GM18511 (cell line): ENCODE measurements at regions not wholly inside any gene's neighbourhood (a gene's known extent, or its start where the extent isn't known, plus 50 kb on each side); places are given as distances from the start of the nearest gene placed in this dataset.

Source experiments
- ATAC-seq: cut with Tn5 transposase; IDR thresholded peaks from one replicate; pipeline ENCODE4 v1.9.1; 2021; ENCODE audit warnings: mild to moderate bottlenecking, moderate library complexity; ENCODE audit not compliant: unreplicated experiment

DNA sequence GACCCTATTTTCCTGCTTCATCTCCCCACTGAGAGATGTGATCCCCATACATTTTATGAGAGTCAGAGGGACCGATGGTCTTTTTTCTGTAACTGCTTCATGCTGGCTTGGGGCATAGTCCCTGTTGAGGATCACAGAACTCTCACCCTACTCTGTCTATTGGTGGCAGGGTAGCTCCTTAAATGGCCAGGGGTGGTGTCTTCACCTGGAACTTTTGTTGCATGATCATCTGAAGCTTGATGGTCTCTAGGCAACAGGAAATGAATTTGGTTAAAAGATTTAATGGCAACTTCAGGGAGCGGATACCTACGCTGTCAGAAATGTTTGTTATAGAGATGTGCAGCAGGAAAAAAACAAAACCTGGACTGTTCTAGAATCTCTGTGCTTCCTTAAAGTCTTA, 87.0 kb upstream of the GLIS3 start:
- ATAC-seq = peak; percentile 53

DNA sequence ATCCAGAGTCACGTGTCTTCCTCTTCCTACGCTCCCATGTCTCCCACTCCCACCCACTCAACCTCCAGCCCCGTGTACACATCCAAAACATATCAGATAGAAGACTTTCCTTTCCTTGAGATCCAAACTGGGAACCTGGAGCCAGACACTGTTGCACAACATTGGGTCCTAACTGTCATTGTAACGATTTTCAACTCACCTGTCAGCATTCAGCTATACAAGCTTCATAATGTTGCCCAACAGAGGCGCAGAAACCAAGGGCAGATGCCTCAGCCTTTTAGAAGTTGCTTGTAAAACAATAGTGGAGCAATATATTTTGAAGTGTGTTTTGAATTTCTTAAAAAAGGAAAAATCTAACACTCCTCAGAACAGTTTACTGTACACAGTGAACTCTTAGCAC, 84.9 kb upstream of the GLIS3 start:
- no peak for ATAC-seq

DNA sequence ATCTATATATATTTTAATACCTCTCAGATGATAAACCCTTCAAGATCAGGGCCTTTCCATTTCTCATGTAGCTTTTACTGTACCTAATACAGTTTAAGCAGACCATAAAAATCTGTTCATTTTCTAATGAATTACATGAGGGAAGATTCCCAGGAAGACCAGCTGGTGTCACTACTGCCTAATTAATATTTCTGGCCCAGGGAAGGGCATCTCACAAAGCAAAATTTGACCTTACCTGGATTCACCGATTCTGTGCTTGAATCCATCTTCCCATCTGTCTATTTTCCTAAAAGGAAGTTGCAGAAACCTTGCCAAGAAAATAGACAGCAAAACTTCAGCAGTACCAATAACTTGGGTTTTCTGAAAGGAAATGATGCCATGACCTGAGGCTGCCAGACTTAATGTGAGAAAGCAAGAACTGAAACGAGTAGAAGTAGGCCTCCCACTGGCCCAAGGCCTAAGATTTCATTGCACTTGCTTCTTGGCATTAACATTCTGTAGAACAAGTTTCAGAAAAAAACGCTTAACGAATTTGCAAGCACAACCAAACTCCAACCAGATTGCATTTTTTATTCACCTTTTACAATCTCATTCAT, 83.0 kb upstream of the GLIS3 start:
- ATAC-seq = peak; percentile 68

DNA sequence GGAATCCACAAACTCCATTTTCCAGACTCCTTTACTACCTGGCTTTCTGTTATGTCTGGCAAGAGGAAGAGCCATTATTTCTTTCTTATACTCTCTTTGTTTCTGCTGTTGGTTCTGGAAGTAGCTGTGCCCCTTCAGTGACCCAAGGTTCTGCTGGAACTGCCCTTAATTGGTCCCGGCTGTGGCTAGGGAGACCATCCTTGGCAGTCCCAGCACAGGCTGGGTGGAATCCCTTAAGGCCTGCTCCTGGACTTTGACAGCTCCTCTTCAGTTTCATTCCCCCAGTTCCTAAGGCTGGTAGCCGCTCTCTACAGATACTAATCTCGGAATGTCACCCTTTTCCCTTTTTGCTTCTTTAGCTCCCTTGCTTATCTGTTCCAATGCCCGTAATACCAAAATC, 81.9 kb upstream of the GLIS3 start:
- ATAC-seq = no peak

DNA sequence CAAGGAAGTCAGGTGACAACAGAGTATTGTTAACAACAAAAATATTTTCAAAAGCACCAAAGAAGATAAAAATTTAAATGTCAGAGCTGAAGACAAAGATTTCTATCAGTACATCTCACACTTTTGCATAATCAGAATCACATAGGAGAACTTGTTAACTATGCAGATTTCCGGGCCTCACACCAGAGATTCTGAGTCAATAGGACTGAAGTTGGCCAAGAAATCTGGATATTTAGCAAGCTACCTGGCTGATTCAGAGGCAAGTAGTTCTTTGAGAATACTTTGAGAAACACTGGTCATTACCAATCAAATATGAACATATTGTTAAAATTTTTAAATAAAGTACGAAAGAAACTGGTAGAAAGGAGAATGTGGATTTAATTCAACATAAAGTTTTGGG, 80.5 kb upstream of the GLIS3 start:
- no peak for ATAC-seq

DNA sequence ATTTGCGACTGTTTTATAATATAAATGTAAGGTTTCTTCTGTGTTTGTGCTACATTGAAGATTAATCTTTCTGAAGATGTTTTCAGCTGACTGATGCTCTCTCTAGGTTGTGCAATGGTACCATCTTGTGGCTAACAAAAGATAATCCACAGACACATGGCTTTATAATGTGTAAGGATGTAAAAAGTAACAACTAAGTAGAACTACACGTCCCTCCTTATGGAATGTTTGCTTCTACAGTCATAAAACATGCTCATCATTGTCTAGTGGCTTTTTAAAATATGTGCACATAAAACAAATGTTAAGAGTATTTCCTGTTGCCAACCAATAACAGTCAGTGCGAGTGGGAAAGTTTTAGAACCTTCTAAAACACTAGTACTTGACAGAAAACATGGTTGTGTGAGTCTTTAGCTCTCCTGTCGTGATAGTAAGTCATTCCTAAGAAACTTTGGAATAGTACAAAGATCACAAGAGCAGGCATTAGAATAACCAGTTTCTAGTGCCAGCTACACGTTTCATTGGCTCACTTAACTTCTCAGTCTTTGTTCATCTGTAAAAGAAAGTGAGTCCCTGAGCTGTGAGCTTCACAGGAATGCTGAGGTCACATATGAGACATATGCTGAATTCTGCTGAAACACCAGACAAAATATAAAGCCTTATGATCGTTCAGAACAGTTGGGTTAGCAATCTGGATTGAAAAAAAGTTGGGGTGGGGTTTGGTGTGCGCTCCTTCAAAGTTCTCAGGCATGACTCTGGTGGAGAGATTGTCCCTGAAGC, 75.7 kb upstream of the GLIS3 start:
- ATAC-seq = no peak

DNA sequence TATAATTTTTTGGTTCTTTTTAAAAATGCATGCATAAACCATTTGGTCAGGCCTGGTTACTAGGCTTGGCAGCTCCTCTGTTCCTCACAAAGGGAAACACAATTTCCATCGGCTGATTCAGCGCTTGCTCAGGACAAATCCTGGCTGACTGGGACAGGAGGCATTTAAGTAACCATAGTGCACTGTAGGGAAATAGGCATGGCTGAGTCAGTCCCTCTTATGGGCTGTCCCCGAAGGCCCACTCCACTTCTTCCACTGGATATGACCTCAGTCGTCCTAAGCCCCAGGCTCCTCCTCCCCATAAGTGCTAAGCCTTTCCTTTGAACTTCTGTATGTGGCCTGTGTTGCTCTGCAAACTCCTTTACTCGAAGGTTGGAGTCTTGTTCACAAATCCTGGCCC, 71.2 kb upstream of the GLIS3 start:
- no peak for ATAC-seq

DNA sequence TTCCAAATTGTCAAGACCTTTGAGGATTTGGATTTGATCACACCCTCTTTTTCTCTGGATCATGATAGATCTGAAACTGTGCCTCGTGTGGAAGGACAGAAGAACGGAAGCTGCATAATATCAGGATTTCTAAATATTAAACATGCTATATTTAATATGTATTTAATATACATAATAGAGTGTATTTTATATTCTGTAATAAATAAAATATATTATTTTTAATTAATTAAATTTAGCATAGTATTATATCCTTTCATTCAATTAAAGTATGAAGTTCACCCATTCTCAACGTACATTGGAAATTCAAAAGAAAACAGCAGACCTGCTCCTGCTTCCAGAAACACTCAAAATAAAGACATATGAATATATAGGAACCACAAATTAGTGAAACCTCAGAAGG, 70.6 kb upstream of the GLIS3 start:
- no peak for ATAC-seq

DNA sequence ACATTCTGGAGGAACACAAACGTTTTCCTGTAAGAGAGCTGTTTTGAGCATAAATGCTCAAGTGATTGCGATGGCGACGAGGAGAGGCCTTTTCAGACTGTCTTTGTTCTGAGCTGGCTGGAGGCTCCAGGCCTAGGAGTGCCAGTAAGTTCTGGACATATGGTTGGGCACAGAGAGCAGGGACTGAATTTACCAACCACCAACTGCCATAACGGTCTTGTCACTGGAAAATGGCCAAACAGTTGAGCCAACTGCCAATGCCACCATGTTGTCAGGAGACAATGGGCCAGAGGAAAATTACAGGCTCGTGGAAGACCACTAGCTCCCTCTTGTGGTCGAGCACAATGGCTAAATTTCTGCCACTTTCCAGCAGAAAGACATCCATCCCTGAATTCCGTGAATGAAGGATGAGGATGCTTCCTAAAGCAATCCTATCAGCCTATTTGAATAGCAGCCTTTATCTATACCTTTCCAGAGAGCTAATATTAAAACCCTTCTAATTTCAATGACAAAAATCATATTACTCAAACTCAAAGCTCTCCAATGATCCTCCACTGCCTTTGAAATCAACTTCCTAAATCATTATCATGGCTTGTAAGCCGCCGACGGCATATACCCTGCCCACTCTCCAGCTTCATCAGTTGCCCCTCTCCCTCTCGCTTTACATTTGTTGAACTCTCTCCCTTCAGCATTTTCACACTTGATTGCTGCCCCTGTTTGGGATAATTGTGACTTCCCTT, 66.9 kb upstream of the GLIS3 start:
- no peak for ATAC-seq

DNA sequence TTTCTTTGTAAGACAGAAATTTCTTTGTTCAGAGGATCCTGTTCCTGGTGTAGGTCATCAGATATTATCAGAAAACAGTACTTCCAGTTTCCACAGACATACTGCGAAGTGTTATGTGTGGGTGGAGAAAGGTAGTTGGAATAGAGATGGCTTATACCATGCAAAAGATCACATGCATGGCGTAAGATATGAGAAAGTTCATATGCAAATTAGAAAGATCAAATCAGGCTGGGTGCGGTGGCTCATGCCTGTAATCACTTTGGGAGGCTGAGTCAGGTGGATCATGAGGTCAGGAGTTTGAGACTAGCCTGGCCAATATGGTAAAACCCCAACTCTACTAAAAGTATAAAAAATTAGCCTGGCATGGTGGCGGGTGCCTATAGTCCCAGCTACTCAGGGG, 65.2 kb upstream of the GLIS3 start:
- no peak for ATAC-seq

DNA sequence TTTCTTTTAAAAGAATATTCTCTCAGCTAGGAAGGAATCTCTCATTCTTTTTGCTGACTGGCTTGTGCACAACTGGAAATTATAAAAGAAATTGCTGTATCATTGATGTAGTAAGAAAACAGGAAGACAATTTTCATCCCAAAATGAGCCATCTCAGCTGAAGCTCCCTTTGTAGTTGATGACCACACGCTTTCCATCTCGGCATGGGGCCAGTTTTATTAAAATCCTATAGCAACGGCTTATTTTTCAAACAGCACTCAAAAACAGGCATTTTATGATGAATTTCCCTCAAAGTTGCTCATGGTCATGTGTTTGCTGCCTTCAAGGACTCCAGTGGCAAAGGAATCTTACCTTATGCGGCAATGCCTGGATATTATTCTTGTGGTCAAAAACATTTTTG, 62.4 kb upstream of the GLIS3 start:
- ATAC-seq = no peak

DNA sequence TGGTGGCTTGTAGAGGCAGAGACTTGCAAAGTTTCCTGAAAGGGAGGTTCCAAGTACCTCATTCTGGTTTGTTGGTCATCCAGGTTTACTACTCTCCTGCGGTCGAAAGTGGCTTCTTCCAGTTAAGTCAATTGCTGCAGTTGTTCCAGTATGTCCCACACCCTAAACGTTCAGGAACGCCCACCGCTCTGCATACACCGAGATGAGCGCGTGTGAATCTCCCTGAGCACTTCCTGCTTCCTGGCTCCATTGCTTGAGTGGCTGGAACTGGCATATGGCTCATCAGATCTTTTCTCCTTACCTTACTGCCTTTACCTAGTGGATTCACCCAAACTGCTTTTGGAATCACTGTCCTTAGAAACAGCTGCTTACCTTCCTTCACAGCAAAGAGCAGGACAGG, 59.1 kb upstream of the GLIS3 start:
- no peak for ATAC-seq

DNA sequence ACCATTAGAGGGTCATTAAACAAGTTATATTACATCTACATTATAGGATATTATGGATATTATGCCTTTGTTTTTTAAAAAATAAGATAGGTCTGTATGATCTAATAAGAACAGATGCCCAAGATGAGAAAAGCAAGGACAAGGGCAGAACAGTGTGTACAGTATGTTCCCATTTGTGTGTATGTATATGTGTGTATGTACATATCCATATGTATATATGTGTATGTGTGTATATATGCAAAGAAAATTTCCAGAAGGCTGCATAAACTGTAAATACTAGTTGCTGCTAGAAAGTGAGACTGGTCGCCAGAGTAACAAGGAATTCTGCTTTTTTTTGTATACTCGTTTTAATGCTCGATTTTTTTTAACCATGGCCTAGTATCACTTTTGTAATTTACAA, 58.1 kb upstream of the GLIS3 start:
- no peak for ATAC-seq

DNA sequence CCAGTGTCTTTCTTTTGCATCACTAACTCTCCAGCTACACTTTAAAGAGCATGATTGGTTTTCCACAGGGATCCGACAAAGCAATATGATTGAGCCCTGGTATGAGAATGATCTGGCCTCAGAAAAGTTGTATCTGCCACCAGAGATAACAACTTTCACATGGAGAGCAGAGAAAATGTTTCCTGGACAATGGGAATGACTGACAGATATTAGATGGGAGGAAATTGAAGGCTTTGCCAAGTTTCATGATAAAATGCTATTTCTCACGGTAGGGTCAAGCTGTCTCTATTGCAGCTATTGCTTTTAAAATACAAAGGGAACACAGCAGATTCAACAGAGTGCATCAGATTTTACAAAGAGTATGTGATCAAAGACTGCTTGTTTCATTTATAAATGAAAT, 56.4 kb upstream of the GLIS3 start:
- no peak for ATAC-seq

DNA sequence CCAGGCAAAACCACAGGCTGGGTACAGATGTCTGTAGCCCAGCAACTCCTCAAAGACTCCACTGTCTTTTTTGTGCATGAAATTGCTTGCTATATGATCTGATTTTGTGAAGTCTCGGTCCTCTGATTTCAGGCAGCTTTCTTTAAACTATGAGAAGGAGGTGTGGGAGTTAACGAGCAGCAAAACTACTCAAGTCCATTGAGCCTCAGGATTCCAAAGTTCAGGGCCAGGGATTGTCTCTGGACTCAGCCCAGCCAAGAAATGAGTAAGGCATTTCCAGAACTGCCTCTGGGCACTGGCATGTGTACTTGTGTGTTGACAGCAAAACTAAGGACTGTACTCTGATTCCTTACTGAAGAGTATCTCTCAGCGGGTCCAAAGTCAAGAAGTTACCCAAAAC, 53.4 kb upstream of the GLIS3 start:
- no peak for ATAC-seq

DNA sequence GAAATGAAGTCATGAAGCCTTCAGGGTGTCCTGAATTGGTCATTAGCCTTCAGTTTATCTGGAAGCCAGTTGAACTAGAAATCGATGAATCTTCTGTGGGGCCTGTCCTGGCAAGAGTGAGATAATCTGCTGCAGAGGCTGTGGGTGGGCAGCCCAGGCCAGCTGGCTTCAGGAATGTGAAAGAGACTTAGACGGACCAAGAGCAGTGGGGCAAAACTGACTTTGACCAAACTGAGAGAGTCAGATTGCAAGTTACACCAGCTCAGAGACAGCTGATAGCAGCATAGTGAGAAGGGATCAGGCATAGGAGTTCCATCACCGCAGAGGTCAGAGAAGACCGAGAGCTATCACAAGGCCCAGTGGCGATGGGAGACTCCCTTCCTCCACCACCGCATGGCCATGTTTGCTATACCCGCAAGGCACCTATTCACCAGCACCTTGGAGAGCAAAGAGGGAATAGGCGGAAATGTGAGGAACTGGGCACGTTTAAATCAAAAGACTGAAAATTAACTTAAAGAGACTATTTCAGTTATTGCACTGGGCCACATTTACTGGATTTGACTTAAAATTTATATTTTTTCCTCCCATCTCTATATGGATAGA, 50.0 kb upstream of the GLIS3 start:
- ATAC-seq = no peak
